HepG2 (cell line): ENCODE measurements at regions not wholly inside any gene's neighbourhood (a gene's known extent, or its start where the extent isn't known, plus 50 kb on each side); places are given as distances from the start of the nearest gene placed in this dataset.

Source experiments
- ATAC-seq: fragments of 200-7000 bp; cut with Tn5 transposase; 3 replicates; pipeline ENCODE4 v1.9.1; 2020; ENCODE audit warnings: mild to moderate bottlenecking, moderate library complexity
- BruUV-seq: library from RNA; stranded (reverse); fragments of 400-500 nt; replicated peaks from 2 replicates; lab custom pipeline; 2021; lab: Mats Ljungman, UMichigan
- CTCF ChIA-PET: fragments of 300-600 bp; formaldehyde crosslinking; extraction: SDS; loops from one replicate; lab custom pipeline; 2021; ENCODE audit warnings: low total read pairs, inconsistent platforms, low intra/inter-chr PET ratio; lab: Yijun Ruan, JAX
- POLR2A ChIA-PET: fragments of 350-600 bp; sonication (Branson Sonifier 250); formaldehyde crosslinking; loops from one replicate; lab custom pipeline; 2020; ENCODE audit warnings: antibody characterized with exemption, inconsistent platforms; lab: Yijun Ruan, JAX
- DNase-seq: peaks from one replicate; pipeline ENCODE4 v3.0.0-alpha.2; 2015; ENCODE audit warnings: low spot score
- FAIRE-seq: peaks from 3 replicates; lab custom pipeline; 2011; peaks lifted over from hg19 to GRCh38; lab: Jason Lieb, UNC
- H2AFZ ChIP-seq: one replicate; pipeline ENCODE4 v1.6.1; 2011; ENCODE audit warnings: low read length, inconsistent platforms
- H3K27ac ChIP-seq: fragments of 300-600 bp; 3 replicates; pipeline ENCODE4 v1.8.0; 2011; ENCODE audit warnings: mixed run types, mild to moderate bottlenecking, mixed read lengths, low read length, inconsistent platforms; ENCODE audit not compliant: insufficient read depth; ENCODE audit errors: extremely low read length
- H3K27me3 ChIP-seq, 2 experiments: fragments of 200-600 bp in 1 of 2; 2 replicates in 1 of 2; 3 replicates in 1 of 2; pipeline versions ENCODE4 v1.6.0 to v1.8.0; 2011; ENCODE audit warnings: low read length in 2 of 2, mild to moderate bottlenecking in 2 of 2, moderate library complexity in 2 of 2, inconsistent platforms in 1 of 2; ENCODE audit not compliant: insufficient read depth in 2 of 2, control insufficient read depth in 1 of 2
- H3K36me3 ChIP-seq, 2 experiments: fragments of 200-600 bp in 1 of 2; replicated peaks in 1 of 2; 2 replicates in 1 of 2; 3 replicates in 1 of 2; pipeline versions ENCODE4 v1.5.1 to v1.8.0; 2011; ENCODE audit warnings: low read length in 2 of 2, inconsistent platforms in 1 of 2; ENCODE audit not compliant: insufficient read depth in 2 of 2, control insufficient read depth in 1 of 2
- H3K4me1 ChIP-seq: 2 replicates; pipeline ENCODE4 v1.5.1; 2012; ENCODE audit warnings: low read length, inconsistent platforms; ENCODE audit not compliant: insufficient read depth
- H3K4me2 ChIP-seq: 2 replicates; pipeline ENCODE4 v1.6.0; 2011; ENCODE audit warnings: low read depth, low read length, inconsistent platforms
- H3K4me3 ChIP-seq, 3 experiments: fragments of 200-600 bp in 1 of 3; sonication (generic), shearing (Covaris generic) in 1 of 3; replicated peaks in 1 of 3; 2 replicates each; pipeline ENCODE4 v1.5.1; 2011 to 2016; ENCODE audit warnings: low read length in 3 of 3, inconsistent platforms in 2 of 3, low read depth in 2 of 3, mild to moderate bottlenecking in 2 of 3, control low read depth in 1 of 3, mixed read lengths in 1 of 3; ENCODE audit not compliant: insufficient read depth in 1 of 3
- H3K79me2 ChIP-seq: one replicate; pipeline ENCODE4 v1.6.1; 2011; ENCODE audit warnings: low read length, inconsistent platforms; ENCODE audit not compliant: insufficient read depth
- H3K9ac ChIP-seq: 2 replicates; pipeline ENCODE4 v1.6.0; 2011; ENCODE audit warnings: mild to moderate bottlenecking, low read depth, low read length, inconsistent platforms; ENCODE audit not compliant: insufficient read depth
- H3K9me3 ChIP-seq: 2 replicates; pipeline ENCODE4 v1.5.1; 2012; ENCODE audit warnings: mild to moderate bottlenecking, low read length
- H4K20me1 ChIP-seq: 2 replicates; pipeline ENCODE4 v1.6.0; 2011; ENCODE audit warnings: inconsistent platforms, mild to moderate bottlenecking, low read length, moderate library complexity; ENCODE audit not compliant: insufficient read depth
- ELF1 ChIP-seq: sonication (generic); formaldehyde crosslinking; IDR thresholded peaks from 2 replicates; pipeline ENCODE4 v1.4.0; 2020; ENCODE audit warnings: missing genetic modification reagents
- GFI1 ChIP-seq: sonication (generic); formaldehyde crosslinking; IDR thresholded peaks from 2 replicates; pipeline ENCODE4 v1.5.0; 2020; ENCODE audit warnings: missing genetic modification reagents, mild to moderate bottlenecking, borderline replicate concordance
- MAZ ChIP-seq, 2 experiments: sonication (generic) in 1 of 2; formaldehyde crosslinking in 1 of 2; IDR thresholded peaks; 2 replicates each; pipeline versions ENCODE4 v1.5.0 to v1.6.1; 2012 to 2020; ENCODE audit warnings: low read depth in 2 of 2, mild to moderate bottlenecking in 2 of 2, borderline replicate concordance in 1 of 2, improper control_type of control experiment in 1 of 2, low read length in 1 of 2, missing genetic modification reagents in 1 of 2, moderate library complexity in 1 of 2
- SRSF1 ChIP-seq: fragments of 200-400 bp; formaldehyde crosslinking; optimal IDR thresholded peaks from 2 replicates; pipeline ENCODE3; 2017; ENCODE audit warnings: mild to moderate bottlenecking, low read depth, low read length, moderate library complexity
- ZFP36L2 ChIP-seq: sonication (generic); formaldehyde crosslinking; IDR thresholded peaks from 2 replicates; pipeline ENCODE4 v1.4.0; 2020; ENCODE audit warnings: missing genetic modification reagents
- ZNF180 ChIP-seq: sonication (generic); formaldehyde crosslinking; IDR thresholded peaks from 2 replicates; pipeline ENCODE4 v1.4.0; 2020; ENCODE audit warnings: low read depth, missing genetic modification reagents, borderline replicate concordance
- WGBS: methylation state at CpG from one replicate; pipeline ENCODE4 v1.1.6; 2017; ENCODE audit warnings: low lambda C conversion rate; 5-methylcytosine and 5-hydroxymethylcytosine counted together
- in situ Hi-C: cut with HindIII; loops from 2 replicates; pipeline ENCODE4 v1.10.0; 2017; ENCODE audit warnings: low pct_unique_long_range_greater_than_20kb; ENCODE audit not compliant: extremely low pct_ligation_motif_present
- intact Hi-C: fragments of 100-400 bp; cut with micrococcal nuclease; formaldehyde crosslinking; loops from one replicate; pipeline ENCODE4 v1.10.0; 2022; ENCODE audit not compliant: unreplicated experiment

- Histone ChIP-seq H2AFZ (no peak overlapping the region), H3K27ac (no peak overlapping the region), H3K4me1 (no peaks in the 10 kb centered on the region), H3K9ac (no peak overlapping the region), H3K36me3 (no peaks in the 10 kb centered on the region), H3K79me2 (no peaks in the 10 kb centered on the region), H3K27me3 (no peaks in the 10 kb centered on the region)
- 18% methylated on average over 6 of the region's 6 CpGs for WGBS
- FAIRE-seq: no peak
- POLR2A ChIA-PET: no interaction called here
- no peak for TF ChIP-seq ELF1
- TF ChIP-seq, all 625 proteins: peak for 0
- Histone ChIP-seq H3K4me2 (no peak overlapping the region), H3K9me3 (peaks cover 80% of the 10 kb centered on the region), H3K4me3 (no peak overlapping the region), H4K20me1 (no peaks in the 10 kb centered on the region)
- in situ Hi-C loops: no loop called here
- no TSS peak for BruUV-seq
- CTCF ChIA-PET: no interaction called here
- intact Hi-C loops: no loop called here
- DNase-seq (no peak), ATAC-seq (no peak)
These were observed 2725.5 kb downstream of the ARAP2 start for GRCh38 chr4:33518856-33519255.

GRCh38 chr4:33532821-33533220 lies 2711.5 kb downstream of the ARAP2 start:
- TF ChIP-seq GFI1 (CRISPR knock-in tag): no peak
- no peak for TF ChIP-seq MAZ (IDR thresholded peaks at IDR 0.05; ENCODE audit: borderline replicate concordance, low read depth, low read length)
- TF ChIP-seq MAZ (CRISPR knock-in tag; IDR thresholded peaks at IDR 0.05; ENCODE audit: low read depth): no peak
- no peak for TF ChIP-seq ZFP36L2 (CRISPR knock-in tag)
- no peak for TF ChIP-seq ZNF180
- no peak for TF ChIP-seq SRSF1
- DNase-seq (no peak), ATAC-seq (no peak), FAIRE-seq (no peak)
- in situ Hi-C loops: no loop called here
- no TSS peak for BruUV-seq
- H4K20me1 ChIP-seq: no peaks in the 10 kb centered on the region
- intact Hi-C loops: no loop called here
- H3K4me1 ChIP-seq: no peaks in the 10 kb centered on the region
- 0% methylated on average over 2 of the region's 2 CpGs for WGBS
- no peaks in the 10 kb centered on the region for H3K27me3 ChIP-seq
- H3K79me2 ChIP-seq: no peaks in the 10 kb centered on the region
- ChIA-PET POLR2A (no interaction called here), CTCF (no interaction called here)
- no peaks in the 10 kb centered on the region for H3K36me3 ChIP-seq
- no peak overlapping the region for H3K4me3 ChIP-seq
- H3K27ac ChIP-seq: no peak overlapping the region
- no peak overlapping the region for H3K9ac ChIP-seq
- no peak overlapping the region for H3K4me2 ChIP-seq
- H3K9me3 ChIP-seq: peaks cover 44% of the 10 kb centered on the region
- no peak overlapping the region for H2AFZ ChIP-seq
